GM23338 (cell line): ENCODE measurements at regions not wholly inside any gene's neighbourhood (a gene's known extent, or its start where the extent isn't known, plus 50 kb on each side); places are given as distances from the start of the nearest gene placed in this dataset.
"Not testable (repeated sequence)": the region's sequence is repeated elsewhere in the genome, so short reads cannot be mapped to it uniquely, and the experiment has no call there.

ENCODE experiments used
- ATAC-seq: fragments of 200-7000 bp; cut with Tn5 transposase; 3 replicates; pipeline ENCODE4 v1.9.1; 2020
- DNase-seq: peaks from one replicate; pipeline ENCODE4 v3.0.0-alpha.2; 2015; ENCODE audit warnings: low spot score
- H2AFZ ChIP-seq: fragments of 200-600 bp; sonication (generic); 2 replicates; pipeline ENCODE4 v1.8.0; 2016; ENCODE audit warnings: antibody characterized with exemption, mild to moderate bottlenecking, moderate library complexity
- H3F3A ChIP-seq: fragments of 200-600 bp; sonication (generic); replicated peaks from 2 replicates; pipeline ENCODE4 v1.8.0; 2017; ENCODE audit warnings: antibody characterized with exemption, mixed run types, low read depth
- H3K27ac ChIP-seq: fragments of 200-600 bp; sonication (generic); 2 replicates; pipeline ENCODE4 v1.6.1; 2016; ENCODE audit warnings: low read depth
- H3K27me3 ChIP-seq: fragments of 200-600 bp; sonication (generic); 2 replicates; pipeline ENCODE4 v1.8.0; 2016; ENCODE audit warnings: mild to moderate bottlenecking, mixed run types, moderate library complexity; ENCODE audit not compliant: insufficient read depth
- H3K36me3 ChIP-seq: fragments of 200-600 bp; sonication (generic); 2 replicates; pipeline ENCODE4 v1.8.0; 2016; ENCODE audit warnings: mild to moderate bottlenecking; ENCODE audit not compliant: insufficient read depth
- H3K4me1 ChIP-seq: fragments of 200-600 bp; sonication (generic); 2 replicates; pipeline ENCODE4 v1.8.0; 2016; ENCODE audit warnings: mild to moderate bottlenecking, moderate library complexity; ENCODE audit not compliant: insufficient read depth
- H3K4me2 ChIP-seq: fragments of 200-600 bp; sonication (generic); 2 replicates; pipeline ENCODE4 v1.7.1; 2017; ENCODE audit warnings: mixed run types
- H3K4me3 ChIP-seq: fragments of 200-600 bp; sonication (generic); 2 replicates; pipeline ENCODE4 v1.6.1; 2016; ENCODE audit warnings: mixed run types
- H3K79me2 ChIP-seq: fragments of 200-600 bp; sonication (generic); replicated peaks from 2 replicates; pipeline ENCODE4 v1.8.0; 2017; ENCODE audit warnings: mild to moderate bottlenecking; ENCODE audit not compliant: insufficient read depth
- H3K9me2 ChIP-seq: fragments of 200-600 bp; sonication (generic); 2 replicates; pipeline ENCODE4 v1.8.0; 2017; ENCODE audit not compliant: insufficient read depth
- H4K20me1 ChIP-seq: fragments of 200-600 bp; sonication (generic); replicated peaks from 2 replicates; pipeline ENCODE4 v1.8.0; 2017; ENCODE audit warnings: mild to moderate bottlenecking; ENCODE audit not compliant: insufficient read depth
- H3K27ac Mint-ChIP-seq: 2 replicates; pipeline ENCODE4 v1.8.0; 2020; ENCODE audit warnings: inconsistent platforms, mild to moderate bottlenecking, moderate library complexity, mixed read lengths
- H3K27me3 Mint-ChIP-seq: 3 replicates; pipeline ENCODE4 v1.8.0; 2022; ENCODE audit warnings: low read depth, mild to moderate bottlenecking, moderate library complexity, mixed read lengths, inconsistent platforms; ENCODE audit not compliant: insufficient read depth, poor library complexity
- H3K36me3 Mint-ChIP-seq: 3 replicates; pipeline ENCODE4 v1.8.0; 2021; ENCODE audit warnings: low read depth, mild to moderate bottlenecking, inconsistent platforms, moderate library complexity, mixed read lengths
- H3K4me1 Mint-ChIP-seq: 3 replicates; pipeline ENCODE4 v1.8.0; 2020; ENCODE audit warnings: mild to moderate bottlenecking, inconsistent platforms, mixed read lengths
- H3K4me3 Mint-ChIP-seq: 3 replicates; pipeline ENCODE4 v1.8.0; 2021; ENCODE audit warnings: moderate library complexity, mild to moderate bottlenecking, inconsistent platforms, mixed read lengths
- H3K9me3 Mint-ChIP-seq: 3 replicates; pipeline ENCODE4 v1.8.0; 2020; ENCODE audit warnings: moderate library complexity, mild to moderate bottlenecking, inconsistent platforms, mixed read lengths
- CREB1 ChIP-seq: fragments of 250-450 bp; sonication (Bioruptor Pico); IDR thresholded peaks from 2 replicates; pipeline ENCODE4 v1.5.0; 2020; ENCODE audit warnings: low read depth, mild to moderate bottlenecking, moderate library complexity
- EZH2phosphoT487 ChIP-seq: fragments of 200-600 bp; sonication (generic); IDR thresholded peaks from one replicate; pipeline ENCODE4 v1.8.1; 2018; ENCODE audit warnings: antibody characterized with exemption; ENCODE audit not compliant: unreplicated experiment
- STAT1 ChIP-seq: IDR thresholded peaks from one replicate; pipeline ENCODE4 v1.6.1; 2016; ENCODE audit warnings: antibody characterized with exemption; ENCODE audit not compliant: unreplicated experiment
- ZNF114 ChIP-seq: fragments of 250-450 bp; sonication (Bioruptor Pico); IDR thresholded peaks from 2 replicates; pipeline ENCODE4 v1.5.0; 2020; ENCODE audit warnings: mild to moderate bottlenecking, moderate library complexity
- ZNF331 ChIP-seq: fragments of 250-450 bp; sonication (Bioruptor Pico); IDR thresholded peaks from 2 replicates; pipeline ENCODE4 v1.5.0; 2020; ENCODE audit warnings: low read depth, mild to moderate bottlenecking, moderate library complexity
- TF ChIP-seq, protein P1 (sequence below): IDR thresholded peaks from 2 replicates; pipeline ENCODE4 v1.6.1; 2016; ENCODE audit warnings: antibody characterized with exemption
- TF ChIP-seq, protein P2 (sequence below): fragments of 250-450 bp; sonication (Bioruptor Pico); IDR thresholded peaks from 2 replicates; pipeline ENCODE4 v1.5.0; 2020; ENCODE audit warnings: mild to moderate bottlenecking, moderate library complexity

DNA sequence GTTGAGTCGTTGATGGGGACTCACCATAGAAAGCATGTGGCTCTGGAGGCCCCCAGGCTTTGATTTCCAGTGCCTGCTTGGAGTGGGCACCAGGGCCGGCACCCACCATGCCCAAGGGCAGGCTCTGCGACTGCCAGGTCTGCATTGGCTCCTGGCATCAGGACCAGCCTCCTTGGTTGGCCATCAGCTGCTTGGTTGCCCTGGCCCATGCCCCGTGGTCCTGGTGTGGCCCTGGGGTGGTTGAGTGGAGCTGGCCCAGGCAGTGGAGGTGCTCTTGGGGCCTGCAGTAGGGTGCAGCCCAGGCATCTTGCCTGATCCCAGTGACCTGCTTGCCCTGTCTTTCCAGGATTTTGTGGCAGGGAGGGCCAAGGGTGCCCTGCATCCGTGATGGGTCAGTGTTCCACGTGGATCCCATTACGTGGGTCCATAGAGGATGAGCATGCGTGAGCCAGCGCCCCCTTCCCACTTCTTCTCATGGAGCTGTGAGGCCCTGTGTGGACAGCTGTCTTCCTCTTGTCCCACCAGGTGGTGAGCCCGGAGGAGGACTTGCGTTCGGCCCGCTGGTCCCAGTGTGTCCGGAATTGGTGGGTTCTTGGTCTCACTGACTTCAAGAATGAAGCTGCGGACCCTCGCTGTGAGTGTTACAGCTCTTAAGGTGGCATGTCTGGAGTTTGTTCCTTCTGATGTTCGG, 187.0 kb downstream of the UBE3A start:
- Mint-ChIP-seq H3K4me1 (no peaks in the 10 kb centered on the region), H3K9me3 (peaks cover 80% of the 10 kb centered on the region), H3K27me3 (no peaks in the 10 kb centered on the region), H3K36me3 (peaks cover 29% of the 10 kb centered on the region), H3K27ac (no peak overlapping the region), H3K4me3 (no peak overlapping the region)
- no peaks in the 10 kb centered on the region for H3K4me1 ChIP-seq
- no peak for TF ChIP-seq EZH2phosphoT487
- TF ChIP-seq, protein P1, sequence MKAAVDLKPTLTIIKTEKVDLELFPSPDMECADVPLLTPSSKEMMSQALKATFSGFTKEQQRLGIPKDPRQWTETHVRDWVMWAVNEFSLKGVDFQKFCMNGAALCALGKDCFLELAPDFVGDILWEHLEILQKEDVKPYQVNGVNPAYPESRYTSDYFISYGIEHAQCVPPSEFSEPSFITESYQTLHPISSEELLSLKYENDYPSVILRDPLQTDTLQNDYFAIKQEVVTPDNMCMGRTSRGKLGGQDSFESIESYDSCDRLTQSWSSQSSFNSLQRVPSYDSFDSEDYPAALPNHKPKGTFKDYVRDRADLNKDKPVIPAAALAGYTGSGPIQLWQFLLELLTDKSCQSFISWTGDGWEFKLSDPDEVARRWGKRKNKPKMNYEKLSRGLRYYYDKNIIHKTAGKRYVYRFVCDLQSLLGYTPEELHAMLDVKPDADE = no peak
- no peak overlapping the region for H2AFZ ChIP-seq
- no peaks in the 10 kb centered on the region for H4K20me1 ChIP-seq
- no peak overlapping the region for H3K27ac ChIP-seq
- no peaks in the 10 kb centered on the region for H3K27me3 ChIP-seq
- no peaks in the 10 kb centered on the region for H3F3A ChIP-seq
- H3K79me2 ChIP-seq = no peaks in the 10 kb centered on the region
- no peaks in the 10 kb centered on the region for H3K9me2 ChIP-seq
- DNase-seq (no peak), ATAC-seq (no peak)
- H3K4me2 ChIP-seq = no peak overlapping the region
- H3K36me3 ChIP-seq = peaks cover 6% of the 10 kb centered on the region
- no peak overlapping the region for H3K4me3 ChIP-seq

DNA sequence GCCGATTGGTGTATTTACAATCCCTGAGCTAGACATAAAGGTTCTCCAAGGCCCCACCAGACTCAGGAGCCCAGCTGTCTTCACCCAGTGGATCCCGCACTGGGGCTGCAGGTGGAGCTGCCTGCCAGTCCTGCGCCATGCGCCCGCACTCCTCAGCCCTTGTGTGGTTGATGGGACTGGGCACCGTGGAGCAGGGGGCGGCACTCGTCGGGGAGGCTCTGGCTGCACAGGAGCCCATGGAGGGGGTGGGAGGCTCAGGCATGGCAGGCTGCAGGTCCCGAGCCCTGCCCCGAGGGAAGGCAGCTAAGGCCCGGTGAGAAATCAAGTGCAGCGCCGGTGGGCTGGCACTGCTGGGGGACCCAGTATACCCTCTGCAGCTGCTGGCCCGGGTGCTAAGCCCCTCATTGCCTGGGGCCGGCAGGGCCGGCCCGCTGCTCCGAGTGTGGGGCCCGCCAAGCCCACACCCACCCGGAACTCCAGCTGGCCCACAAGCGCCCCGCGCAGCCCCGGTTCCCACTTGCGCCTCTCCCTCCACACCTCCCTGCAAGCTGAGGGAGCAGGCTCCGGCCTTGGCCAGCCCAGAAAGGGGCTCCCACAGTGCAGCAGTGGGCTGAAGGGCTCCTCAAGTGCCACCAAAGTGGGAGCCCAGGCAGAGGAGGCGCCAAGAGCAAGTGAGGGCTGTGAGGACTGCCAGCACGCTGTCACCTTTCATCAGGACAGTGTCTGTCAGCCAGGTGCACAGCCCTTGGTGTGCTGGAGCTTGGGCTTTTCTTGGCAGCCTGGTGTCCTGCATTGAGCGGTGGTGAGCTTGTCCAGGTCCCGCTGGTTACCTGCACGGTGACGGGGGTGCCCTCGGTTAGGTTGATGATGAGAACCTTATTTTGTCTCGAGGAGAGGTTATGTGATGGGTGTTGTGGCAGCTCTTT, 185.5 kb downstream of the UBE3A start:
- H3F3A ChIP-seq, H3K27ac Mint-ChIP-seq, H3K9me2 ChIP-seq, H3K27ac ChIP-seq, H3K4me3 Mint-ChIP-seq, H2AFZ ChIP-seq, H3K4me1 Mint-ChIP-seq, H3K79me2 ChIP-seq, H3K27me3 Mint-ChIP-seq, H3K36me3 ChIP-seq, H4K20me1 ChIP-seq, H3K4me3 ChIP-seq, ATAC-seq, H3K4me2 ChIP-seq, DNase-seq, H3K4me1 ChIP-seq, H3K27me3 ChIP-seq: not testable (repeated sequence)
- Mint-ChIP-seq H3K36me3 (peaks cover 29% of the 10 kb centered on the region), H3K9me3 (peaks cover 82% of the 10 kb centered on the region)

DNA sequence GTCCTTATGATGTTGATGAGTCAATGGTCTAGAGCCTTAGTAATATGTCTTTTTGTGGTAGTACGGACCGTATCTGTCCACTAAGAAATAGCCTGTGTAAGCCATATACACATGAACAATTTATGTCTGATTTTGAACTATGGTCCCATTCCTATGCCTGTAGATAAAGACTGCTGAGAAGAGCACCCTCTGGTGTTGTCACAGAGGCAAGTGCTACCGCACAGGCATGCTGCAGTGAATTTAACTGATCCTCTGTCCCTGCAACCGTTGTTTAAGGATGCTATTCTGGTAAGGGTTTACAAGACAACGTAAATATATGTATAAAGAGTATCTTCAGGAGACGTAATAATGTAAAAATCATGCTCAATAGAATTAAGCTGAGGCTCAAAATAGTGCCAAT, 170.7 kb downstream of the UBE3A start:
- Histone ChIP-seq H2AFZ (no peak overlapping the region), H3K4me1 (no peaks in the 10 kb centered on the region), H3F3A (no peaks in the 10 kb centered on the region), H3K9me2 (no peaks in the 10 kb centered on the region), H3K27me3 (no peaks in the 10 kb centered on the region), H3K4me2 (no peak overlapping the region), H3K79me2 (no peaks in the 10 kb centered on the region), H3K4me3 (no peak overlapping the region), H3K36me3 (no peaks in the 10 kb centered on the region), H4K20me1 (no peaks in the 10 kb centered on the region), H3K27ac (no peak overlapping the region)
- Mint-ChIP-seq H3K4me1 (no peaks in the 10 kb centered on the region), H3K9me3 (peaks cover 34% of the 10 kb centered on the region), H3K27me3 (no peaks in the 10 kb centered on the region), H3K27ac (no peak overlapping the region), H3K4me3 (no peak overlapping the region), H3K36me3 (no peaks in the 10 kb centered on the region)
- ATAC-seq = peak; percentile 83
- DNase-seq = peak; percentile 66
- TF ChIP-seq STAT1 (no peak), ZNF331 (CRISPR knock-in tag) (no peak), ZNF114 (CRISPR knock-in tag) (no peak), CREB1 (CRISPR knock-in tag) (no peak)
- TF ChIP-seq, protein P2, sequence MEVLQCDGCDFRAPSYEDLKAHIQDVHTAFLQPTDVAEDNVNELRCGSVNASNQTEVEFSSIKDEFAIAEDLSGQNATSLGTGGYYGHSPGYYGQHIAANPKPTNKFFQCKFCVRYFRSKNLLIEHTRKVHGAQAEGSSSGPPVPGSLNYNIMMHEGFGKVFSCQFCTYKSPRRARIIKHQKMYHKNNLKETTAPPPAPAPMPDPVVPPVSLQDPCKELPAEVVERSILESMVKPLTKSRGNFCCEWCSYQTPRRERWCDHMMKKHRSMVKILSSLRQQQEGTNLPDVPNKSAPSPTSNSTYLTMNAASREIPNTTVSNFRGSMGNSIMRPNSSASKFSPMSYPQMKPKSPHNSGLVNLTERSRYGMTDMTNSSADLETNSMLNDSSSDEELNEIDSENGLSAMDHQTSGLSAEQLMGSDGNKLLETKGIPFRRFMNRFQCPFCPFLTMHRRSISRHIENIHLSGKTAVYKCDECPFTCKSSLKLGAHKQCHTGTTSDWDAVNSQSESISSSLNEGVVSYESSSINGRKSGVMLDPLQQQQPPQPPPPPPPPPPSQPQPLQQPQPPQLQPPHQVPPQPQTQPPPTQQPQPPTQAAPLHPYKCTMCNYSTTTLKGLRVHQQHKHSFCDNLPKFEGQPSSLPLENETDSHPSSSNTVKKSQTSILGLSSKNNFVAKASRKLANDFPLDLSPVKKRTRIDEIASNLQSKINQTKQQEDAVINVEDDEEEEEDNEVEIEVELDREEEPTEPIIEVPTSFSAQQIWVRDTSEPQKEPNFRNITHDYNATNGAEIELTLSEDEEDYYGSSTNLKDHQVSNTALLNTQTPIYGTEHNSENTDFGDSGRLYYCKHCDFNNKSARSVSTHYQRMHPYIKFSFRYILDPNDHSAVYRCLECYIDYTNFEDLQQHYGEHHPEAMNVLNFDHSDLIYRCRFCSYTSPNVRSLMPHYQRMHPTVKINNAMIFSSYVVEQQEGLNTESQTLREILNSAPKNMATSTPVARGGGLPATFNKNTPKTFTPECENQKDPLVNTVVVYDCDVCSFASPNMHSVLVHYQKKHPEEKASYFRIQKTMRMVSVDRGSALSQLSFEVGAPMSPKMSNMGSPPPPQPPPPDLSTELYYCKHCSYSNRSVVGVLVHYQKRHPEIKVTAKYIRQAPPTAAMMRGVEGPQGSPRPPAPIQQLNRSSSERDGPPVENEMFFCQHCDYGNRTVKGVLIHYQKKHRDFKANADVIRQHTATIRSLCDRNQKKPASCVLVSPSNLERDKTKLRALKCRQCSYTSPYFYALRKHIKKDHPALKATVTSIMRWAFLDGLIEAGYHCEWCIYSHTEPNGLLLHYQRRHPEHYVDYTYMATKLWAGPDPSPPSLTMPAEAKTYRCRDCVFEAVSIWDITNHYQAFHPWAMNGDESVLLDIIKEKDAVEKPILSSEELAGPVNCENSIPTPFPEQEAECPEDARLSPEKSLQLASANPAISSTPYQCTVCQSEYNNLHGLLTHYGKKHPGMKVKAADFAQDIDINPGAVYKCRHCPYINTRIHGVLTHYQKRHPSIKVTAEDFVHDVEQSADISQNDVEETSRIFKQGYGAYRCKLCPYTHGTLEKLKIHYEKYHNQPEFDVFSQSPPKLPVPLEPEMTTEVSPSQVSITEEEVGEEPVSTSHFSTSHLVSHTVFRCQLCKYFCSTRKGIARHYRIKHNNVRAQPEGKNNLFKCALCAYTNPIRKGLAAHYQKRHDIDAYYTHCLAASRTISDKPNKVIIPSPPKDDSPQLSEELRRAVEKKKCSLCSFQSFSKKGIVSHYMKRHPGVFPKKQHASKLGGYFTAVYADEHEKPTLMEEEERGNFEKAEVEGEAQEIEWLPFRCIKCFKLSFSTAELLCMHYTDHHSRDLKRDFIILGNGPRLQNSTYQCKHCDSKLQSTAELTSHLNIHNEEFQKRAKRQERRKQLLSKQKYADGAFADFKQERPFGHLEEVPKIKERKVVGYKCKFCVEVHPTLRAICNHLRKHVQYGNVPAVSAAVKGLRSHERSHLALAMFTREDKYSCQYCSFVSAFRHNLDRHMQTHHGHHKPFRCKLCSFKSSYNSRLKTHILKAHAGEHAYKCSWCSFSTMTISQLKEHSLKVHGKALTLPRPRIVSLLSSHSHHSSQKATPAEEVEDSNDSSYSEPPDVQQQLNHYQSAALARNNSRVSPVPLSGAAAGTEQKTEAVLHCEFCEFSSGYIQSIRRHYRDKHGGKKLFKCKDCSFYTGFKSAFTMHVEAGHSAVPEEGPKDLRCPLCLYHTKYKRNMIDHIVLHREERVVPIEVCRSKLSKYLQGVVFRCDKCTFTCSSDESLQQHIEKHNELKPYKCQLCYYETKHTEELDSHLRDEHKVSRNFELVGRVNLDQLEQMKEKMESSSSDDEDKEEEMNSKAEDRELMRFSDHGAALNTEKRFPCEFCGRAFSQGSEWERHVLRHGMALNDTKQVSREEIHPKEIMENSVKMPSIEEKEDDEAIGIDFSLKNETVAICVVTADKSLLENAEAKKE = no peak
